Esophagus squamous epithelium (tissue), 5 donors: ENCODE measurements at regions not wholly inside any gene's neighbourhood (a gene's known extent, or its start where the extent isn't known, plus 50 kb on each side); places are given as distances from the start of the nearest gene placed in this dataset.
"Not testable (repeated sequence)": the region's sequence is repeated elsewhere in the genome, so short reads cannot be mapped to it uniquely, and the experiment has no call there.

Experiments
- DNase-seq: peaks from one replicate; lab custom pipeline; 2025; lab: John Stamatoyannopoulos, UW
- H3K27ac ChIP-seq, 4 donors: fragments of 200-600 bp; sonication (generic); one replicate each; pipeline ENCODE4 v1.5.1; 2016 to 2019; ENCODE audit warnings: mild to moderate bottlenecking in 1 of 4
- H3K27me3 ChIP-seq, 4 donors: fragments of 200-600 bp; sonication (generic); 1 replicate in 3 of 4; 2 replicates in 1 of 4; pipeline versions ENCODE4 v1.5.1 to v1.6.0; 2017 to 2021; ENCODE audit warnings: antibody characterized with exemption in 1 of 4
- H3K36me3 ChIP-seq, 3 donors: fragments of 200-600 bp; sonication (generic); one replicate each; pipeline ENCODE4 v1.5.1; 2016 to 2019
- H3K4me1 ChIP-seq, 3 donors: fragments of 200-600 bp; sonication (generic); one replicate each; pipeline ENCODE4 v1.5.1; 2017 to 2019
- H3K4me3 ChIP-seq, 4 donors: fragments of 200-600 bp; sonication (generic); 1 replicate in 3 of 4; 2 replicates in 1 of 4; pipeline ENCODE4 v1.5.1; 2016 to 2019; ENCODE audit warnings: mild to moderate bottlenecking in 2 of 4, moderate library complexity in 1 of 4
- H3K9me3 ChIP-seq, 3 donors: fragments of 200-600 bp; sonication (generic); one replicate each; pipeline ENCODE4 v1.5.1; 2016 to 2019
- POLR2A ChIP-seq, 4 donors: fragments of 450-650 bp; IDR thresholded peaks; one replicate each; pipeline ENCODE4 v1.6.1; 2017; ENCODE audit warnings: antibody characterized with exemption in 4 of 4, mild to moderate bottlenecking in 4 of 4, moderate library complexity in 3 of 4
- WGBS, 2 donors: methylation state at CpG; one replicate each; pipeline ENCODE4 v1.1.5; 2018; 5-methylcytosine and 5-hydroxymethylcytosine counted together
- intact Hi-C: fragments of 100-400 bp; cut with DNase I; formaldehyde crosslinking; loops from one replicate; pipeline ENCODE4 v1.15.0; 2022
- TF ChIP-seq, protein P1 (sequence below), 6 experiments: fragments of 450-650 bp in 4 of 6; fragments of 200-600 bp in 2 of 6; sonication (generic) in 2 of 6; IDR thresholded peaks; one replicate each; pipeline ENCODE4 v1.5.1; 2016 to 2019; ENCODE audit warnings: antibody characterized with exemption in 6 of 6, mild to moderate bottlenecking in 4 of 6, moderate library complexity in 4 of 6
- donor health status: DM: yes; HTN: yes; CAD: no.

DNA sequence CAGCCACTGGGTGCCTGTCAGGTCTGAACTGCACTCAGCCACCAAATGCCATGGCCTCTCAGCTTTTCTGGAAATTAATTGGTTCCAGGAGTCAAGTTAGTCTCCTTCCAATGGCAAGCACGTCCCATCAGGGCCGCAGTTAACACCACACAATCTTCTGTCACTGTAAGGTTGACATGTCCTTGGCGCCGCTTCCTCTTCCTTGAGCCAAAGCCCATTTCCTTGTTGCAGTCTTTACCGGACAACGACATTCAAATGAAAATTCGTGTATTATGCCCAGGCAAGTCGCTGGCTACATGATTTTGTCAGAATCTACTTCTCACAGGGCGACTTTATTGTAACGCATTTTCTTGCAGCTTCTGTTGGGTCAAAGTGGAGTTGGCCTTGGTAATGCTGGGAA, 430.6 kb upstream of the KAZN start:
- Histone ChIP-seq H3K9me3 (peaks cover 0 to 2% (median 0%) of the 10 kb centered on the region in 3 donors), H3K27ac (no peak overlapping the region), H3K4me3 (no peak overlapping the region), H3K4me1 (peaks cover 0 to 12% (median 5%) of the 10 kb centered on the region in 3 donors), H3K27me3 (no peaks in the 10 kb centered on the region), H3K36me3 (no peaks in the 10 kb centered on the region)
- no peak for TF ChIP-seq POLR2A (IDR thresholded peaks at IDR 0.05)
- TF ChIP-seq, protein P1, sequence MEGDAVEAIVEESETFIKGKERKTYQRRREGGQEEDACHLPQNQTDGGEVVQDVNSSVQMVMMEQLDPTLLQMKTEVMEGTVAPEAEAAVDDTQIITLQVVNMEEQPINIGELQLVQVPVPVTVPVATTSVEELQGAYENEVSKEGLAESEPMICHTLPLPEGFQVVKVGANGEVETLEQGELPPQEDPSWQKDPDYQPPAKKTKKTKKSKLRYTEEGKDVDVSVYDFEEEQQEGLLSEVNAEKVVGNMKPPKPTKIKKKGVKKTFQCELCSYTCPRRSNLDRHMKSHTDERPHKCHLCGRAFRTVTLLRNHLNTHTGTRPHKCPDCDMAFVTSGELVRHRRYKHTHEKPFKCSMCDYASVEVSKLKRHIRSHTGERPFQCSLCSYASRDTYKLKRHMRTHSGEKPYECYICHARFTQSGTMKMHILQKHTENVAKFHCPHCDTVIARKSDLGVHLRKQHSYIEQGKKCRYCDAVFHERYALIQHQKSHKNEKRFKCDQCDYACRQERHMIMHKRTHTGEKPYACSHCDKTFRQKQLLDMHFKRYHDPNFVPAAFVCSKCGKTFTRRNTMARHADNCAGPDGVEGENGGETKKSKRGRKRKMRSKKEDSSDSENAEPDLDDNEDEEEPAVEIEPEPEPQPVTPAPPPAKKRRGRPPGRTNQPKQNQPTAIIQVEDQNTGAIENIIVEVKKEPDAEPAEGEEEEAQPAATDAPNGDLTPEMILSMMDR (IDR thresholded peaks at IDR 0.05), result no peak
- intact Hi-C loops, result no loop called here
- WGBS, 2 donors, result 65 to 72% methylated on average over 10 of the region's 10 CpGs
- no peak for DNase-seq

DNA sequence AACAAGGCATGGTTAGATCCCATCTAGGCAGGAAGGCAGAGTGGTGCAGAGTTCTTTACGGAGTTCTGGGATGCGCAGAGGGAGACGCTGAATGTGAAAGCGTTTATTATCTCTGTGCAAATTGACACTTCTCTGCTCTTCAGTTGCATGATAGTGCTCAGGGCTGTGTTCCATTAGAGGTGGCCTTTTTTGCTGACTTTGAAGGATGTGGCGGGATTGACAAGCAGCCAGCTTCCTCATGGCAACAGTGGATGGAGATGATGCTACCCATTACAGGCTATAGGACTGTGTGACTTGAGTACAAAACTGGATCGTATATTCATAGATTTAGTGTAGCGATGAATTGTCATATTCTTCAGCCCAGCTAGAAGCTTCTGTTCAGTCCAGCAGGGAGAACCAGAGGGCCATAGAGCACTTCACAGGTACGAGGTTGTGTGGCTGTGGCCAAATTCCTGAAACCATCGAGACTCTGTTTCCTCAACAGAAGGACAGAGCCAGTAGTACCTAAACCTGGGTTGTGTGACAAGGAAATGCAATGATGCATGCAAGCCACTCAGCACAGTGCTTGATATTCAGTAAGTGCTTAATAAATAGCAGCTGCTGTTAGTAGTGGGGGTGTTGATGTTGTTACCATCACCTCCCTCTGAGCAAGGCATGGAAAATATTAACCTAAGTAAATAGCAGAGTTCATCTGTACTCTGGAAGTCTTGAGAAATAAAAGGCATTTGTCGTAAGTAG, 430.0 kb upstream of the KAZN start:
- TF ChIP-seq POLR2A (IDR thresholded peaks at IDR 0.05), result no peak
- TF ChIP-seq, protein P1 (IDR thresholded peaks at IDR 0.05), result no peak
- Histone ChIP-seq H3K4me3 (no peak overlapping the region), H3K36me3 (no peaks in the 10 kb centered on the region), H3K4me1 (peaks cover 0 to 12% (median 5%) of the 10 kb centered on the region in 3 donors), H3K27me3 (no peaks in the 10 kb centered on the region), H3K9me3 (no peaks in the 10 kb centered on the region), H3K27ac (no peak overlapping the region)
- intact Hi-C loops, result no loop called here
- WGBS, 2 donors, result 91 to 93% methylated on average over 10 of the region's 10 CpGs
- DNase-seq, result no peak

DNA sequence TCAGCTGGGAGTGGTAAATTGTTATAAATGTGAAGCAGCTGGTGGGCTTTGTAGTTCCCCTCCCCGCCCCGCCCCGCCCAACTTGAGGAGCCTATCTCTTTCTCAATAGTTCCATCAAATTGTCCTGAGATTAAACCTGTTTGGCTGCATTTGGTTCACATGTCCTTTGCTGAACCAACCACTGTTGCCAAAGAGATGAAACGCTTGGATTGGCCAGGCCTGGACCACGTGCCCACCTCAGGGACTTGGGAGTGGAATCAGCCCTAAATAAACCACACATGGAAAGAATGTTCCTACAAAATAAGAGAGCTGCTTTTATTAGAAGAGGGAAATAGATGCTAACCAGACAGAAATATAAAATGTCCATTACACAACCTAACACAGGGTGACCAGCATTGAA, 424.9 kb upstream of the KAZN start:
- intact Hi-C loops, result no loop called here
- WGBS, 2 donors, result 70 to 82% methylated on average over 4 of the region's 5 CpGs

DNA sequence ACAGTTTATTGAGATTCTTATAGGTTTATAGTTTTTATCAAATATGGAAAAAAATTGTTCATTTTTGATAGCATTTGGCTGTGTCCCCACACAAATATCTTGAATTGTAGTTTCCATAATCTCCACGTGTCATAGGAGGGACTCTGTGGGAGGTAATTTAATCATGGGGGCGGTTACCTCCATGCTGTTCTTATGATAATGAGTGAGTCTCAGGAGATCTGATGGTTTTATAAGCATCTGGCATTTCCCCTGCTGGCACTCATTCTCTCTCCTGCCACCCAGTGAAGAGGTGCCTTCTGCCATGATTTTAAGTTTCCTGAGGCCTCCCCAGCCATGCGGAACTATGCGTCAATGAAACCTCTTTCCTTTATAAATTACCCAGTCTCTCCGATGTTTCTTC, 420.6 kb upstream of the KAZN start:
- H3K4me3 ChIP-seq, DNase-seq, H3K27me3 ChIP-seq, H3K36me3 ChIP-seq, H3K9me3 ChIP-seq, H3K27ac ChIP-seq, intact Hi-C loops: not testable (repeated sequence)
- peaks cover 0 to 10% (median 6%) of the 10 kb centered on the region in 3 donors for H3K4me1 ChIP-seq
- 24 to 43% methylated on average over 5 of the region's 5 CpGs for WGBS, 2 donors

More for the DNA sequence above, 424.9 kb upstream of the KAZN start:
- Histone ChIP-seq H3K36me3 (no peaks in the 10 kb centered on the region), H3K9me3 (no peaks in the 10 kb centered on the region), H3K4me3 (no peak overlapping the region), H3K4me1 (no peaks in the 10 kb centered on the region), H3K27me3 (no peaks in the 10 kb centered on the region), H3K27ac (no peak overlapping the region)
- DNase-seq, result no peak
- TF ChIP-seq POLR2A (IDR thresholded peaks at IDR 0.05), result no peak
- TF ChIP-seq, protein P1 (IDR thresholded peaks at IDR 0.05), result no peak

DNA sequence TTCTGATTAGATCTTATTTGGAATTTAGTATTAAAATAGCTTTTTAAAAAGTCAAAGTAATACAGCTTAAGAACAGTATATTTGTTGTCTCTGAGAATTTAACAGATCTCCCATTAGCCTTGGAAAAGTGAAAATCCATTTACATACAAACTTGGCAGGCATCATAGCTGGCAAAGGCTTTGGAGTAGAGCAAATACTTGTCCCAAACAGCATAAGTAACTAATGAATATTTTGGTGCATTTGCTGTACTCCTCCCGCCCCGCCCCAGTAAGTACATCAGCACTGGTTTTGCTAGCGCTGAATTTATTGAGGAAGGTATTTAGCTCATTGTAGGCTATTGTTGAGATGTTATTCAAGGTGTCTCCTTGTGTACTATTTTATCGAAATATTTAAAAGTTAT, 417.7 kb upstream of the KAZN start:
- 33 to 72% methylated on average over 4 of the region's 4 CpGs for WGBS, 2 donors
- no peak for DNase-seq
- H3K27ac ChIP-seq, result no peak overlapping the region
- no peaks in the 10 kb centered on the region for H3K27me3 ChIP-seq
- no peak overlapping the region for H3K4me3 ChIP-seq
- no peaks in the 10 kb centered on the region for H3K9me3 ChIP-seq
- intact Hi-C loops, result no loop called here
- no peak for TF ChIP-seq POLR2A (IDR thresholded peaks at IDR 0.05)
- TF ChIP-seq, protein P1 (IDR thresholded peaks at IDR 0.05), result no peak
- H3K4me1 ChIP-seq, result peaks cover 0 to 23% (median 10%) of the 10 kb centered on the region in 3 donors
- no peaks in the 10 kb centered on the region for H3K36me3 ChIP-seq
